Nephron (organoid): ENCODE measurements at regions not wholly inside any gene's neighbourhood (a gene's known extent, or its start where the extent isn't known, plus 50 kb on each side); places are given as distances from the start of the nearest gene placed in this dataset.

Experiments
- H3K27ac Mint-ChIP-seq, 3 experiments: 2 replicates each; pipeline ENCODE4 v1.8.0; 2020; ENCODE audit warnings: mixed read lengths in 3 of 3, mild to moderate bottlenecking in 2 of 3, moderate library complexity in 1 of 3
- H3K27me3 Mint-ChIP-seq: 2 replicates; pipeline ENCODE4 v1.8.0; 2021; ENCODE audit warnings: low read depth, mild to moderate bottlenecking, moderate library complexity, mixed read lengths
- H3K36me3 Mint-ChIP-seq: 2 replicates; pipeline ENCODE4 v1.8.0; 2020; ENCODE audit warnings: low read depth, mixed read lengths
- H3K4me1 Mint-ChIP-seq: 2 replicates; pipeline ENCODE4 v1.8.0; 2020; ENCODE audit warnings: mixed read lengths
- H3K4me3 Mint-ChIP-seq, 3 experiments: 2 replicates each; pipeline ENCODE4 v1.8.0; 2020; ENCODE audit warnings: mild to moderate bottlenecking in 3 of 3, mixed read lengths in 3 of 3, moderate library complexity in 2 of 3
- H3K9me3 Mint-ChIP-seq: 2 replicates; pipeline ENCODE4 v1.8.0; 2020; ENCODE audit warnings: mixed read lengths
- CTCF ChIP-seq, 3 experiments: fragments of 200-600 bp; sonication (generic); IDR thresholded peaks; one replicate each; pipeline ENCODE4 v1.5.0; 2021; ENCODE audit warnings: antibody characterized with exemption in 3 of 3; ENCODE audit not compliant: unreplicated experiment in 3 of 3

DNA sequence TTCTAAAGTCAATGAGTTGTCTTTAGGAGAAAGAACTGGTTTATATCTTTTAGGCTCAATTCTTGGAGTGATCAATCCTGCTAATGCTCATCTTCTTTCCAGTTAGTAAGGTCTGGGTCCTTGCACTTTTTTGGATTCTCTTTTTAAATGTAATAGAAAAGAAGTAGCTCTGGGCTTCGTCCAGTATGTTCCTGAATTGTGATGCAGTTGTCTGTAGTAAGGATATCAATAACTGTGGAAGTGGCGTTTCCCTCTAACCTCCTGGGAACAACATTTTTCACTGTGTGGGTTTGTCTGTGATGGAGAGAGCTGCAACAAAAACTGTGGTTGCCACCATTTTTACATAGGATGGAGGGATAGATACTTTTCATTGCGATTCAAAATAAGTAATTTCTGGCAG is 367.2 kb downstream of the USP25 start:
- H3K27ac Mint-ChIP-seq: no peak overlapping the region
- no peaks in the 10 kb centered on the region for H3K27me3 Mint-ChIP-seq
- H3K9me3 Mint-ChIP-seq: peaks cover 5% of the 10 kb centered on the region
- no peak overlapping the region for H3K4me3 Mint-ChIP-seq
- no peaks in the 10 kb centered on the region for H3K4me1 Mint-ChIP-seq
- TF ChIP-seq CTCF (IDR thresholded peaks at IDR 0.05; ENCODE audit: unreplicated experiment in 3 of 3): no peak
- H3K36me3 Mint-ChIP-seq: no peaks in the 10 kb centered on the region

- Mint-ChIP-seq H3K27ac (no peak overlapping the region), H3K27me3 (no peaks in the 10 kb centered on the region), H3K4me3 (no peak overlapping the region), H3K9me3 (peaks cover 17% of the 10 kb centered on the region), H3K36me3 (peaks cover 6% of the 10 kb centered on the region), H3K4me1 (no peaks in the 10 kb centered on the region)
- TF ChIP-seq CTCF (IDR thresholded peaks at IDR 0.05; ENCODE audit: unreplicated experiment in 3 of 3): no peak
These were observed 372.3 kb downstream of the USP25 start for GRCh38 chr21:16102113-16102512.

GRCh38 chr21:16108561-16109075 is 378.8 kb downstream of the USP25 start:
- H3K27me3 Mint-ChIP-seq: no peaks in the 10 kb centered on the region
- peaks cover 16% of the 10 kb centered on the region for H3K9me3 Mint-ChIP-seq
- TF ChIP-seq CTCF (IDR thresholded peaks at IDR 0.05; ENCODE audit: unreplicated experiment in 3 of 3): no peak
- H3K4me1 Mint-ChIP-seq: no peaks in the 10 kb centered on the region
- no peak overlapping the region for H3K27ac Mint-ChIP-seq
- H3K4me3 Mint-ChIP-seq: no peak overlapping the region
- H3K36me3 Mint-ChIP-seq: peaks cover 13% of the 10 kb centered on the region

DNA sequence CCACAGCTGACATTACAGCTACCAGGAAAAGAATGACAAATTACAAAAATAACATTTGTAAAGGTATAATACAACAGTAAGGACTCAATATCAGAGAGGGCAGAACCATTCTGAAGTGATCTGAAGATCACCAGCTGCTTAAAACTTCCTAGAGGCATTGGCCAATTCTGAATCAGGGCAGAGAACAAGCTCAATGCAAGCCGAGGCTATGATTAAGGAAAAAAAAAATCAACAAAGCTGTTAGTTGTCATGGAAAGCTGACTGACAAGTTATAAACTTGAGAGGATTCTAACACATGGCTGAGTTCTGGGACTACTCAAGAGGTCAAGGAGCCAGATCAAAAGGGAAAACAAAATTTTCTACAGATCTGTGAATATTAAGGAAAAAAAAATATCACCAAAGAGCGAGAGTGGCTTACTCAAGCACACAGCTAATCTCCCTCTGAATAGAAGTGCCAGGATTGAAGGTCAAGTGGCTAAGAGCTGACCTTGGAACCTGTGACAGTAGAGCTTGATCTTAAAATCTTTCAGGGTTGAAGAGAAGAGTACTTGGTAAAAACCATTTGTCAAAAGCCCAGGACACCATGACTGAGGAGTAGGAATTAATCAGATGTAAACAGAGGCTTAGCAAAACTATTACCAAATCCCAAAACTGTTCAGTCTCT is 383.4 kb downstream of the USP25 start:
- peaks cover 11% of the 10 kb centered on the region for H3K36me3 Mint-ChIP-seq
- H3K27me3 Mint-ChIP-seq: no peaks in the 10 kb centered on the region
- peaks cover 17% of the 10 kb centered on the region for H3K9me3 Mint-ChIP-seq
- H3K27ac Mint-ChIP-seq: peak overlapping the region in 1 of 3 experiments; percentile 40
- peaks cover 11% of the 10 kb centered on the region for H3K4me1 Mint-ChIP-seq
- no peak overlapping the region for H3K4me3 Mint-ChIP-seq
- no peak for TF ChIP-seq CTCF (IDR thresholded peaks at IDR 0.05; ENCODE audit: unreplicated experiment in 3 of 3)

DNA sequence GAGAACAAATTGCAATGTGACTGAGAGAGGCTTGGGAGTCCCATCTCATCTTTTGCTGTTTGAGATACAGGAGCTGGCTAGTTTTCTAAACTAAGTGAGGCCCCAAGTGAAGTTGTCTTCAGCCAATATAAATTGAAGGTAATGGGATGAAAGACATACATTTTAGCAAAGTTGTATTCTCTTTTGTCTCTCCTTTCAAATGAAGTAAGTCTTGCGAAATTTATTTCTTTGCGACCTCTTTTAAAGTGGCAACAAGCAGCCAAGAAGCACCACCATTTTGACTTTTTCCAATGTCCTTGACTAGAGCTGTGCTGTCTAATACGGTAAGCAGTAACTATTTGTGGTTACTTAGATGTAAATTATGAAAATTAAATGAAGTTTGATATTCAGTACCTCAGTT is 385.7 kb downstream of the USP25 start:
- peak overlapping the region in 1 of 3 experiments; percentile 95 for H3K27ac Mint-ChIP-seq
- peaks cover 17% of the 10 kb centered on the region for H3K9me3 Mint-ChIP-seq
- no peaks in the 10 kb centered on the region for H3K27me3 Mint-ChIP-seq
- H3K4me3 Mint-ChIP-seq: no peak overlapping the region
- H3K4me1 Mint-ChIP-seq: peaks cover 23% of the 10 kb centered on the region
- TF ChIP-seq CTCF (IDR thresholded peaks at IDR 0.05; ENCODE audit: unreplicated experiment in 3 of 3): no peak
- H3K36me3 Mint-ChIP-seq: peaks cover 11% of the 10 kb centered on the region

- Mint-ChIP-seq H3K27ac (peak overlapping the region; percentile 87 to 95 (median 93)), H3K4me1 (peaks cover 23% of the 10 kb centered on the region), H3K27me3 (no peaks in the 10 kb centered on the region), H3K4me3 (no peak overlapping the region), H3K36me3 (peaks cover 11% of the 10 kb centered on the region), H3K9me3 (peaks cover 17% of the 10 kb centered on the region)
- TF ChIP-seq CTCF (IDR thresholded peaks at IDR 0.05; ENCODE audit: unreplicated experiment in 3 of 3): no peak
These were observed 386.3 kb downstream of the USP25 start for GRCh38 chr21:16116069-16116468.
